ENCODE measurements at regions not wholly inside any gene's neighbourhood (a gene's known extent, or its start where the extent isn't known, plus 50 kb on each side); places are given as distances from the start of the nearest gene placed in this dataset.

DNA sequence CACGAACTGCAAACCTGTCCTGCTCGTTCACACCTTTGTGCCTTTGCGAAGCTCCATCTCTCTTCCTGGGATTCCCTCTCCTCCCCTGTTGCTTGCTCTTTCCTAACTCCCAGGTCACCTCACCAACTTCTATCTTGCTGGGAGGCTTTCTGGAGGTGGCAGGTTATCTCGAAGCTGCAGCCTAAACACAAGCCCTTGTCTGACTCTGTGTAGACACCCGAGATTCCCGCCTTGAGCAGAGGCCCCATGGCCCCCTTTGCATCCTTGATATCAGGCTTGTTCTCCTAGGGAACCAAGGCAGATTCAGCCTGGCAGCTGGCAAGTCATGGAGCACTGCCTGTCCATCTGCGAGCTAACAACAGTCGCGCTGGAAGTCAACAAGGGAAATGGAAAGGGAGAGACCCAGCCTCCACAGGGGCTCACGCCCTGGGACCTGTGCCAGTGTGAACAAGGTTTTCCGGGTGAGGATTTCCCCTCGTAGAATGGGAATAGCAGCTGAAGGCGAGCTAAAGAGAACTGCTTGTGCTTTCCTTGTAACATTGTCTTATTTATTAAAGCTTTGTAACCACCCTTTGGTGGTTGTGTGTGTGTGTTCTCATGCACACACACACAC, 109.5 kb upstream of the JUN start:
- DNase-seq, result peak; percentile 83

DNA sequence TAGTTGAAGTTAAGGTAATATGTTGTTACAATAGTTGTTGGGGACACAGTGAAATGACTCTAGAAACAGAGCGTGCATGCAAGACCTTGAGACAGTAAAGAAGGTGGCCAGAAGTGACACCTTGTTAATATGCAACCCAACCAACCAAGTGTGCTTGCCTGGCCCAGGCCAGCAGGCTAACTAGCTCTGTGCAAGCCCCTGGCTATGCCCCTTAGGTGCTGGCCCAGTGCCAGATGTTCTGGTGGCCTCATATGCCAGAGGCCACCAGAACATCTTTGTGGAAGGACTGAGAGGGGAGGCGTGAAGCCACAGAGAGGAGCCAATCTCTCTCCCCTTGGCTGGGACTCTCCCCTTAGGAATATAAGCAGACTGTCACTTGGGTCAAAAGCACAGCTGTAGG, 111.2 kb upstream of the JUN start:
- DNase-seq, result no peak

DNA sequence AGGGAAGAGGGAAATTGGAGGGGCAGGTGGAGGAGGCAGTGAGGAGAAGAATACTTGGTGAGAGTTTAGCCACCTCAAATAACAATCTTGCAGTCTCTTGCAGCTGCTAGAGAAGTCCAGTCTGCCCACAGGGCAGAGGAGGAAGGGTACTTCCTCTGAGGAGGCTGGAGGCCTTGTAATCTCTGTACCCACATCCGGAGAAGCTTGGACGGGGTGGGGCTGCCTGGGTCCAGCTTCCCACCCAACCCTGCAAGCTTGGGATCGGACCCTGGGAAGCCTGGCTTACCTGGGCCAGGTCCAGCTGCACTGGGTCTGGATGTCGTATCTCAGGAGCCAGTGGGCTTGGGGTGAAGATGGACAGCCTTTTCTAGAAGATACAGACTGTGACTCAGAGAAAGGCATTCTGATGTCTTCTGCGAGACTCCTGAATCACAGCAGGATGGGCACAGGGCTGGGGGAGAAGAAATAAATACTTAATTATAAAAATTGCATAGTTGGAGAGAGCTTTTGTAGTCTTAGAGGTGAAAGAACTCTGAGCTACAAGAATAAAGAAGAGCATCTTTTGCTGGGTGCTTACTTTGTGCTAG, 111.8 kb upstream of the JUN start:
- no peak for DNase-seq

DNA sequence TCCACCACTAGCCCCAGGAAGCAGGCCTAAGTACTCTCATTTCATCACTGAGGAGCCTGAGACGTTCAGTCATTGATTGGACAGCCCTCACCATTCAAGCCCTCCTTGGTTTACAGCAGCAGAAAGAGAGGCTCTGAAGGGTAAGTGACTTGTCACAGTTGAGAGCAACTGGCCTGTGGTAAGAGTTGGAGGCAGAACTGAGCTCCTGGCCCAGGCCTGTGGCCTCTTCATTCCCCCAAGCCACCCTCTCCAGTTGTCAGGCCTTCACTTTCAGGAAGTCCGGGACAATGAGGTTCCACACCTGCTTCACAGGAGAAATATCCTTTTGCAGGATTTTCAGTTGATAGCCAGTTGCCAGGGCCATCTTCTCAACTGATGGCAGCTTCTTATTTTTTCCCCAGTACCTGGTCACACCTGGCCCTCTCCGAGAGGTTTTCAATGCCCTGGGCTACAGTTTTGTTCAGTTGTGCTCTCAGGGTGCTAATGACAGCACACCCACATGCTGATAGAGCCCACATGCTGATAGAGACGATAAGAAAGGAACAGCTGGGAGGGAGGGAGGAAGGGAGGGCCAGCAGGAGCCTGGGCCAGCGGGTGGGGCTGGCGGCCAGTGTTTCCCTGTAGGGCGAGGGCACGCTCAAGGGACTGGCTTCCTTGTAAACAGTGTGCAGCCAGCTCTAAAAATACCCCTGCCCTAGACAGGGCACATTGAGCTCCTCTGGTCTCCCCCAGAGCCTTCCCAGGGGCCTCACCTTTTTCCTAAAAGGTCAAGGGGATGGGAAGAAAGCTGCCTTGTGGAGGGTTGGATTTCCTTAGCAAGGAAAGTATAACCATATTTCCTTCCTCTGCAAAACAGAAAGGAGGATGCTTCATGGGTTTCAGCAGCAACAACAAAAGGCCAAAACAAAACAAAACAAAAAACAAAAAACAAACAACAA, 112.7 kb upstream of the JUN start:
- no peak for DNase-seq

DNA sequence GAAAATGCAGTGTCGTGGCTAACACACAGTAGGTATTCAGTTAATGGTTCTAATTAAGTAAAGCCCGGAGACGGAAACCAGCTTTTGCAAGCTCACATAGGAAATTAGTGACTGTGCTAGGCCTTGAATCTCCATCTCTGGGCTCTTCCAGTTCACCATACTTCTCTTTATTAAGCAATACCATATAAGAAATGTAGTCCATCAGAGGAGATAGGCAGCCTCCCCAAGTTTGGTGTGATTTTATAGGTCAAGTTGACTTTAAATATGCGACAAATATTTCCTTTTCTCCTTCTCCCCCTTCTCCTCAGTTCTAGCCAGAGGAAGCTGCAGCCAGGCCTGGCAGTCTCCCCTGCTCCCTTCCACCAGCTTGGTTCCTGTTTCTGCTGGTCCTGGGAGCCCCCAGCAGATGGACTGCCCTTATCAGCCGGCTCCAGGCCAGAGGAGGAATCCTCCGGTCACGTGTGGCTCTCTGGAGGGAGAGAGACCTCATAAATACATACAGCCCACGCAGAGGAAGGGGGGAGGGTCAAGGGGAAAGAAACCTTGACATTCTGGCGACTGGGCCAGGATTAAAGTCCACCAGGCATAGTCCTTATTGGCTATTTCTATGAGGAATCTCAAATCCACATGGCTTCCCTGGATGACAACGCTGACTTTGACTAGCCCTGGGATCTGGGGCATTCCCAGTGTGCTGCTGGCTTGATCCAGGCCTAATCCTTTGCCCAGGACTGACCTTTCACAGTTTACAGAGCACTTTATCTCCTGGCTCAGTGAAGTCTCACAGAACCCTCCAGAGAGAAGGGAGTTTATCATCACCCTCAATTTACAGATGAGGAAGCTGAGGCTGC, 115.1 kb upstream of the JUN start:
- no peak for DNase-seq

DNA sequence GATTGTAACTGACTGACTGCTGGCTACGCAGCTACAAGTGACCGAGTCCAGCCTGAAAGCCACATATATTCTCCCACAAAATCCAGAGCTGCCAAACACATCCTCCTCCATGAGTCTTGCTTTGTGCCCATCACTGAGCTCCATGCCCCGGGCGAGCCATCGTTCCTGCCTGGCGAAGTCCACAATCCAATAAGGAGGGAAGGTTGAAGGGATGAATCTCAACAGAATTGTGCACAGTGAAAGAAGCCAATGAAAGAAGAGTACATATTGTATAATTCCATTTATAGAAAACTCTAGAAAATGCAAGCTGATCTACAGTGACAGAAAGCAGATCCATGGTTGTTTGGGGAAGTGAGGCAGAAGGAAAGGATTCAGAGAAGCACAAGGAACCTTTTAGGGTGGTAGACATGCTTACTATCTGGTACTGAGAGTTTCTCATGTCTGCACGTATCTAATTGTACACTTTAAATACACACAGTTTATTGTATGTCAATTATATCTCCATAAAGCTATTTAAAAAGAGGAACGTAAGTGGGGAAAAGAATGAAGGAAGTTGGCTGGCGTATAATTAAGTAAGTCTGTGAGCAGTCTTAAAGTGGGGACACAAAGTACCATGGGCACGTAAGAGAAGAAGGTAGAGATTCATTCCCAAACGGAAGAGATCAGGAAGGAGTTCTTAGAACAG, 115.9 kb upstream of the JUN start:
- no peak for DNase-seq

DNA sequence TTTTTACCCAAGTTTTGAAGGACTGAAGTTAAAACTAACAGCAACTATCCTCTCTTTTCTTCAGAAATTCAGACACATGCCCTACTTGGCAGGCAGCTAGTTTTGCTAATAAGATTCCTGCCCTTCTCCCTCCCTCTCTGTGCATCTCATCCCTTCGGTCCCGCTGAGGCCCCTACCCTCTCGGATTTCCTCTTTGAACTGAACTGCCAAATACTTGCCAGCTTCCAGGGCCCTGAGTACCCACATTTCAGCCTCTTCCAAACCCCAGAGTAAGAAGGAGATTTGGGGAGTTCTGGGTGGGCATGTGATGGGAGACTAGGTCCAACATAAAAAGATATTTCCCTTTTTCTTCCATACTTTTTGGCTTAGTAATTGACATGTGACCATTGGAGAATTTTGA, 116.5 kb upstream of the JUN start:
- DNase-seq, result no peak

DNA sequence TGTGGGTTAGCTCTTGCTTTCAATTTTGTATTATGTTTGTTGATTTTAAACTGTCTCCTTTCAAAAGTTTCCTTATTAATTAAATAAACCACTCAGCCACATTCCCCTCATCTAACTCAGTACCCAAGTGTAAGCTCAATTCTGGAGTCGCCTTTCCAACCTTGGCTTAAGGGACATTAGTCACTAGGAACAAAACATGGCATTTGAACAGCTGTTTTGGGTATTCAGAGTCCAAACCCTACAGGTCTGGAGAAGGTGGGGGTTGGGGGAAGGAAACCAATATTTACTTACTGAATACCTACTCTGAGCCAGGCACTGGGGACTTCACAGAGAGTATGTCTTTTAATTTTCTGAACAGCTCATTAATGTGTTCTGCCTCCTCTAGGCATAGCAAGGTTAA, 117.2 kb upstream of the JUN start:
- no peak for DNase-seq

DNA sequence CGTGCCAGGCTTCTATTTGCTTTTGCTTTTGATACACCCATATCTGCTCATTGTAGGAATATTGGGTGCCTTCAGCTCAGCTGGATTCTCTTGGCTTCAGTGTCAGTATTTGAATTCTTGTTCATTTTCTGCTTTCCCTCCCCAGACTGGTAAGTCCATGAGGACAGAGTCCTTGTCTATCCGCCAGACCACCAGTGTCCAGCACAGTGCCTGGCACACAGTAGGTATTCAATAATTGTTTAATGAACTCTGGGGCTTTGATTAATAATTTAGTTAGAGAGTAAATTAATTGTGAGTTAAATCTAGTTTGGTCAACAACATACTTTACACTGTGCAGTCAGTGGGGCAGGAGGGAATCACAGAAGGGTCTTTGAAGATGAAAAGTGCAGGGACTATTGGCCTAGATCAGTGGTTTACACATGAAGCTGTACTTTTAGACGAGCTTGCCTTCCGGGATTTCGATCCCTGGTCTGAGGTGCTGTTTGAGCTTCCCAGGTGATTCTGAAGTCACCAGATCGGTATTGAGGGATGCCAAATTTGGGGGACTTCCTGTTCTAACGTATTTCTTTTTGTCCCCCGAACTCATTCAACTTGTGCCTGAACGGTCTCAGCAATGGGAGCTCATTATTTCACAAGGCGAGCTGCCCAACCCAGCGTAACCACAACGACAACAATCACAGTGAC, 119.1 kb upstream of the JUN start:
- no peak for DNase-seq

DNA sequence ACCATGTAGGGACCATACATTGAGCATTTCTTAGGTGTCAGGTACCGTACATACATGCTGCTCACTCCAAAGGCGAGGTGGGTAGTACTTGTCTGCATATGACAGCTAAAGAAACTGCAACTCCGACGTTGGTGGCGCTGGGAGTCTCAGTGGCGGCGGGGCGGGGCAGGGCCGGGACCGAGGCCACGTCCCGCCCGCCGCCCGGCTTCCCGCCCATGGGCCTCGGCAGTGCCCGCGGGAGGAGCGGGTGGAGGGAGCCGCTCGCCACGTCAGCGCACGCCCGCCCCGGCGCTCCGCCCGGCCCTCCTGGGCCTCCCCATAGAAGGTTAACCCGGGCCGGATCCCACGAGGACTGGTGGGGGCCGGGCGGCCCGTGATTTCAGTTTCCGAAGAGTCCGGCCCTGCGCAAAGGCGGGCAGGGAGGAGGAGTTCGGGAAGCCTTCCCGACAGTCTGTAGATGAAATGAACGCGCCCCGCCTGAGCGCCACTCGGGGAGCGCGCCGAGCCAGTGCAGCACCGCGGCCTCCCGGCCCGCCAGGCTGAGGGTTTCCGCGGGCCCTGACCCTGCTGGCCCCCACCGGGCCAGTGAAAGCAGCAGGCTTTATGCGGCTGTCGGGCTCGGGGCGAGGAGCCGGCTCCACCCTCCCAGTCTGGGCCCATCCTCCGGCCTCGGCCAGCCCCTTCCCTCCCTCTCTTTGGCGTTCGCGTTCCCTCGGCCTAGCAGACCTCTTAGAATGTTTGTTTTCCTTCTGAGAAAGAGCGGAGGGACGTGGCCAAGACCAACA, 119.9 kb upstream of the JUN start:
- DNase-seq, result peak; percentile 52

DNA sequence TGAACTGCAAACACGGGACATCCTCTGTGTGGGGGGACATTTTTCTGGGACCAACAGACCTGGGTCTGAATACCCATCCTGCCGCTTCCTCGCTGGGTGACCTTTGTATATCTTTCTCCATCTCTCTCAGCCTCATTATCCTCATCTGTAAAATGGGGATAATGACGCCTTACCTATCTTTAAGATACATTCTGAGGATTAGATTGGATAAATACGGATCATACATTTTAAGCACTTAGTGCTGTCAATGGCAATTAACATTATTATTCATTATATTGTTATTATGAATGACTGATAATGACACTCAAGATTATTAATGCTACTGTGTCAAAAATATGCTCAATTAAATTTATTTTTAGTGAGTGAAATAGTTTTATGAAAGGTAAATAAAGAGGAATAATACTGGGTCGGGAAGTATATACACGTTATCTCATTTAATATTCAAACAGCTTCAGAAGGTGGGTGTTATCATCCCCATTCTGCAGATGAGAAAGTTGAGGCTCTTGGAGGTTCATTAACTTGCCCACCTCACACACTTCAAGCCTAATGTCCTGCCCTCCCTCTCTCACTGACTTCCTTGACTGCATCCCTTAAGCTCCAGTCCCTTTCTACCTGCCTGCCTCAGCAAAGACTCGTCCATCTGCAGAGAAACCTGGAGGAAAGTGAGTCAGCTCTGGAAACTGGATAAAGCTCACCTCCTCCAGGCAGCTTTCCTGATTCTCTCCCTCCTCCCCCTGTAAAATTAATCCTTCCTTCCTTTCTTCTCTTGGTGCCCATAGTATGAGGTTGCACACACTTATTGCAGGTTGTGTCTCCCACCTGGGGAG, 120.7 kb upstream of the JUN start:
- DNase-seq, result no peak

DNA sequence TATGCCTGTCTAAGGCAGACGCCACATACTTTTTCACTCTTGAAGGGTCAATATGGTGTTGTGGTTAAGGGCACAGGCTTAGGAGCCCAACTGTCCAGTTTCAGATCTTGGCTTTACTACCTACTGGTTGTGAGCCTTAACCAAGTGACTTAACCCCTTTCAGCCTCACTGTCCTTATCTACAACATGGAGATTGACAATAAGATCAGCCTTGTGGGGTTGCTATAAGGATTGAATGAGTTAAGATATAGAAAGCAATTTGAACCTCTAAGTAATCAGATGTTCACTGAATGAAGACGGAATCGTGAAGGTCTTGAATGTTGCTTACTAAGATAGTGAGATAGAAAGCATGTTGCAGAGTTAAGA, 121.3 kb upstream of the JUN start:
- no peak for DNase-seq

DNA sequence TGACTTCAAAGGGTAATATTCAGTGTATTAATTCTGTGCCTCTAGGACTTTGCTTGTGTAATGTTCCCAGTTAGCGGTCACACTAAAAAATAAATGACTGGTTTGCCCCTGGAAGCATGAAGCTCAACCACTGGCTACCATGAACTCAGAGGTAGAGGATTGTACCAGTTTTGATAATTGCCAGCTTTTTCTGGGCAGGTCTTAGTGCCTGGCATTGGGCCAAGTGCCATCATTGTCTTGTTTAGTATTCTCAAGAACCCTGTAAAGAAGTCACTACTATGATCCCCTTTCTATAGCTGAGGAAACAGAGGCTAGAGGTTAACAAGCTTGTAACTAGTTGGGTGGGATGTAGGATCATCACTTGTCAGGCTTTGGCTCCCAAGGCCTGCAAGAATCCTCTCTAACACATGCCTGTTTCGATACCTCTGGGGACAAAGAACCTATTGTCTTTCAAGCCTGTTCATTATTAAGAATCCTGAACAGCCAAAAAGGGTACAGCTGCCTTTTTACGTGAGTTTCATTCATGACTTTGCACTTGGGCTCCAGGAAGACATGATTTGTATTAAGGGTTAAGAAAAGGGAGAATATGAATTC, 121.9 kb upstream of the JUN start:
- DNase-seq, result no peak

DNA sequence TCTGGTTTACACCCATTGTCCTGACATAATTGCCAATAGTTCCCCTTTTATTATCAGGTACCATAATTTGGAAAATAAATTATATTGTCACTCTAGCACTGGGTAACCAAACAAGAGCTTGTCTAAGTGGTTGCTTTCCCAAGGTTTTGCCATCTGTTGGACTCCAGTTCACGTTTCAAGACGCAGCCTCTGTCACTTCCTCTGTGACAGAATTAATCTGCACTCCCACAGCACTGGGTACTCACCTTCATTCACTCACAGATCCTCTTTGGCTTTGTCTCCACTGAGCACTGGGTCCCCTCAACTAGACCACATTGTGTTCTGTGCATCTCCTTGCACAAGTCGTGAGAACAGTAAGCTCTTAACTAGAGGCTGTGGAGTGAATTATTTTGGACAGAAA, 123.6 kb upstream of the JUN start:
- no peak for DNase-seq

DNA sequence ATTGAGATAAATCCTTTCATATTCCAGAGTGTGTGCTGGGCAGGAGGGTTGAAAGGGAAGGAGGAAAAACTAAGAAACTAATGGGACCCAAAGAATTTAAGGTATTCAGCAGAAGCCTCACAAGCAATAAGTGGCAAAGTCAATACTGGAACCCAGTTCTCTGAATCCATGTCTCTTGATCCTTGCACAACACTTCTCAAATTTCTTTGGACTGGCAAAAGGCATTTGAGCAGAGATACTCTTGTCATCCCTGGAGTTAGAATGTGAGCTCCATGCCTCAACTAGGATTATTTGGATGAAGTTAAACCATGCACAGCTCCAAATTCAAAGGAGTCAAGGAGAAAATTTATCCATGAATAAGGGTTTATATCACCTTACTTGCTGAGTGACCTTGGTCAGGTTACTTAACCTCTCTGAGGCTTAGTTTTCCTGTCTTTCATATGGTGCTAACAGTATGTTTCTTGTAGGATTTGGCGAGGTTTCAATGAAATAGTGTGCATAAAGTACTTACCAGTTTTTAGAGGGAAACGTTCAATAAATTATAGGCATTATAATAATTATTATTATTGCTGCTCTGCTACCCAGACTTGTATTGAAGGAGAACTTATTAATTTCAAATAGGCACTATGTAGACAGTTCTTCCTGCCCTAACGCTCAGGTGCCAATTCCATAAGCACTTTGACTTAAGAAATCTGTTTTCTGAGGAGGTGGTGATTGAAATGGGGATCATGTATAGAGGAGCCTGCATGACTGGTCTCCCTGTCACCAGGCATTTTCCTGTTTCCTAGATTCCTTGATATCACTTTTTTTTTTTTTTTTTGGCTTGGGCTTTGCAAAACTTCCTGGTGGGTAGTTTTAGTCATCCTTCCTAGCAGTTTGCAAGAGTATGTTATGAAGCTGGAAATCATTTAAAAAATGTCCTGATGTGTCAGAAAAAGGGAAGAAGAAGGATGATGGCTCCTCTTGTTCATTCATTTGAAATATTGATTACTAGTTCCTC, 125.0 kb upstream of the JUN start:
- DNase-seq, result no peak

DNA sequence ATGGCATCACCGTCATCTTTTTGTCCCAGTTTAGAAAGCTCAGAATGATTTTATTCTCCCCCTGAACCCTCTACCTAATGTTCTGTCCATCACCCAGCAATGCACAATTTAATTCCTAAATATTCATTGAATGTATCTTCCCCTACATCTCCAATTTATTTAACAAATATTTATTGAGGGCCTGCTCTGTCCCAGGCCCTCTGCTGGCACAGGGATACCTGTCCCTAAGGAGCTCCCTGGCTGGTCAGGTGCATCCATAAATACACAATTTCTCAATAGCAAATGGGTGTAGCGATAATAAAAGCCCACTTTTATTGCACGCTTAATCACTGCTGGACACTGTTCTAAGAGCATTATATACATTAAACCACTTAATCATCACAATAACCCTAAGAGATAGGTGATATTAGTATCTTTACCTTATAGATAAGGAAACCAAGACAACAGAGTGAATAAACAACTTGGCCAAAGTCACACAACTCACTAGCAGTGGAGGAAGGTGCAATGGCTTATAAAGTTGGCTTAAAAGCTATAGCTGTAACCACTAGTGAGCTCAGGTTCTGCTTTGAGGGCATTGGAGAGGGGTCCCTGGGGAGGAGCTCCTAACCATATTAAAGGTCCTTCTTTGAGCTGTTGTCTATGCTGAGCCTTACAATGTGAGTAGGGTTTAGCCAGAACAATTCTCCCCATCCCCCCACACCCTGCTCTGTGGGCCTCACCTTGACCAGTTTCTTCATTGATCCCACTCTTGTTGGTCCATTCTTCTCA, 126.3 kb upstream of the JUN start:
- DNase-seq, result no peak

DNA sequence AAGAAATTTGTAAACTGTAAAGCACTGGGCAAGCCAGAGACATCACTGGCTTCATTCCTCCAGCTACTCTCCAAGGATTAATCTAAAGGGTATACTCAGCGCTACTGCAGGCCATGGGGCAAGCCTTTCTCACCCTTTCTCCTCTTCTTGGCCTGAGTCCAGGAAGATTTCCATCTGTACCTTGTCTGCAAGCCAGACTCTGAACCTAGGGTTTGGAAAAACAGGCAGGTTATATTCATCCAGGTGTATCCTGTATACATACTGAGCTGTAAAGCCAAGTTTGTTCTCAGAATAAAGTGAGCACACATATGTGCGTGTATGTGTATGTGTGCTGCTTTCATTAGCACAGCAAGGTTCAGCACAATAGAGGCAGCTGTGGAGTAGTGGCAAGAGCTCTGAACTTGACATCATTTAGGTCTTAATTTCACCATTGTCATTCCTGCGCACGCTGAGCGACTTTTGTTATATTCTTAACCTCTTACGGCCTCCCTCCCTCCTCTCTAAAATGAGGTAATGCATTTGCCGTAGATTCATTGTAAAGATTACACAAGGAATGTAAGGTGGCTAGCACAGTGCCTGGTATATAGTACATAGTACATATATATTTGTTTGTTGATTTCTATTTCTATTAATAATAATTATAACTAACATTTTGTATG, 128.1 kb upstream of the JUN start:
- no peak for DNase-seq

All from NCI-H1694 treated with DMSO at 0.1 percent for 48 hours (cell line).